ENCODE measurements at regions not wholly inside any gene's neighbourhood (a gene's known extent, or its start where the extent isn't known, plus 50 kb on each side); places are given as distances from the start of the nearest gene placed in this dataset.

- TF ChIP-seq CTCF (IDR thresholded peaks at IDR 0.05; ENCODE audit: insufficient read depth, low read depth, low read length, missing control alignments), result no peak
- no peak for DNase-seq (ENCODE audit: low read depth)
- no peak overlapping the region for H3K4me3 ChIP-seq (ENCODE audit: low read length)
These were observed 178.0 kb downstream of the PRDM2 start for GRCh38 chr1:13878021-13878420.

DNA sequence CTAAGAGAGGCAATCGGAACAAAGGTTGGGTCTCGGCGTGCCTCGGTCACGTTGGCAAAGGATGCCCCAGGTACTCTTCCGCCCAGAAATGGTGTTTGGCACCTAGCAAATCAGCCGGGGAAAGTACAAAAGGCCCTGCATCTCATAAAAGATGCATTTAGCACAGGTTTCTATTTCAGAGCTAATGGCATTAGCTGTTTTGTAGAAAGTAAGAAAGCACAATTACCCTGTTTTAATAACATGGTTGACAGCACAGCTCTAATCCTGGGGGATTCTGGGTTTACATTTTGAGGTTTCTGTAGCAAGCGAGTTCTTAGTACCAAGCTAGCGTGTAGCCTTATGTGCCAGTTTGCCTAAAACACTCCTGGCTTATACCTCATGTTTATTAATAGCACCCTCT, 178.5 kb downstream of the PRDM2 start:
- DNase-seq (ENCODE audit: low read depth), result no peak
- TF ChIP-seq CTCF (IDR thresholded peaks at IDR 0.05; ENCODE audit: insufficient read depth, low read depth, low read length, missing control alignments), result no peak
- H3K4me3 ChIP-seq (ENCODE audit: low read length), result no peak overlapping the region

GRCh38 chr1:13881385-13882088, 181.5 kb downstream of the PRDM2 start:
- TF ChIP-seq CTCF (IDR thresholded peaks at IDR 0.05; ENCODE audit: insufficient read depth, low read depth, low read length, missing control alignments), result no peak
- no peak overlapping the region for H3K4me3 ChIP-seq (ENCODE audit: low read length)
- peak; percentile 6 for DNase-seq (ENCODE audit: low read depth)

- H3K4me3 ChIP-seq (ENCODE audit: low read length), result no peak overlapping the region
- DNase-seq (ENCODE audit: low read depth), result no peak
- TF ChIP-seq CTCF (IDR thresholded peaks at IDR 0.05; ENCODE audit: insufficient read depth, low read depth, low read length, missing control alignments), result no peak
These were observed 188.5 kb downstream of the PRDM2 start for GRCh38 chr1:13888351-13888986.

- H3K4me3 ChIP-seq (ENCODE audit: low read length), result no peak overlapping the region
- DNase-seq (ENCODE audit: low read depth), result no peak
- TF ChIP-seq CTCF (IDR thresholded peaks at IDR 0.05; ENCODE audit: insufficient read depth, low read depth, low read length, missing control alignments), result no peak
These were observed 189.5 kb downstream of the PRDM2 start for GRCh38 chr1:13889495-13889894.

GRCh38 chr1:13890766-13891165, 190.8 kb downstream of the PRDM2 start:
- no peak overlapping the region for H3K4me3 ChIP-seq (ENCODE audit: low read length)
- no peak for TF ChIP-seq CTCF (IDR thresholded peaks at IDR 0.05; ENCODE audit: insufficient read depth, low read depth, low read length, missing control alignments)
- DNase-seq (ENCODE audit: low read depth), result no peak

DNA sequence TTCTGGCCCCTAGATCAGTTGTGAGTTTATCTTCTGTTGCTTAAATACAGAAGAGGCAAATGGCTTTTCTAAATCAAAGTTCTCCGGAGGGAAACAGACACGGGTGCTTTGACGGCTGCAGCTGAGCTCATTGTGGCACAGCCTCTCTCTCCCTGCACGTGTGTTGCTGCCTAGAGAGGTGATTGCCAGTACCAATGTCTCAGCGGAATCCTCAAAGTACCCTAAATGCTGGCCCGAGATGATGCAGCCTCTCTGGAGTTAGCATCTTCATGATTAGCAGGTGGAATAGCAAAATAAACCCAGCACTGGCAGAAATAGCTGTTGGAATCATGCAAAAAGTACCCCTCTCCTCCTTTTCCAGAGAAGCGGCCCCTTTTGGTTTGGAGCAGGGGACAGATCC, 192.2 kb downstream of the PRDM2 start:
- no peak overlapping the region for H3K4me3 ChIP-seq (ENCODE audit: low read length)
- no peak for DNase-seq (ENCODE audit: low read depth)
- no peak for TF ChIP-seq CTCF (IDR thresholded peaks at IDR 0.05; ENCODE audit: insufficient read depth, low read depth, low read length, missing control alignments)

Measured in epithelial cell of esophagus (primary cell).